PC-3 (cell line): ENCODE measurements at regions not wholly inside any gene's neighbourhood (a gene's known extent, or its start where the extent isn't known, plus 50 kb on each side); places are given as distances from the start of the nearest gene placed in this dataset.

ENCODE experiments used
- EZH2 ChIP-seq: fragments of 300-600 bp; sonication (generic); IDR thresholded peaks from one replicate; pipeline ENCODE4 v1.6.1; 2017; ENCODE audit warnings: antibody characterized with exemption, mild to moderate bottlenecking, low read length; ENCODE audit not compliant: unreplicated experiment
- TF ChIP-seq, protein P1 (sequence below): fragments of 300-600 bp; sonication (generic); conservative IDR thresholded peaks from 2 replicates; pipeline ENCODE4 v1.5.1; 2017; ENCODE audit warnings: antibody characterized with exemption, low read depth, mild to moderate bottlenecking, low read length

DNA sequence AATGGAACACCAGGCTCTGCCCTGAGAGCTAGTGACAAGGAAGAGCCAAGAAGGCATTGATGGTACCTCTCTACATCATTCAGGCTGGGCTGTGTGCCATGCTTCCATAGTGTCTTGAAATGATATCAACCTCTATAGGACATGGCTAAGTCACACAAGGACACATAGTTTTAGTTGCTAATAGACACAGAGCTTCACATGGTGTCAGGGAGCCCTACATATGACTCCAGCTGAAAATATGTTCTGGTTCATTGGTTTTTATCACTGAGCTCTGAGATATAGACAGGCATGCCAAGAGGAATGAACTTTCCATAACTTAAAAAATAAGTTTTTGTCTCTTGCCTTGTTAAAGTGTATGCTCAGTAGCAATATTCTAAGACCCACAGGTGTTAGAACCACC is 72.1 kb upstream of the PRKG2 start:
- TF ChIP-seq, protein P1, sequence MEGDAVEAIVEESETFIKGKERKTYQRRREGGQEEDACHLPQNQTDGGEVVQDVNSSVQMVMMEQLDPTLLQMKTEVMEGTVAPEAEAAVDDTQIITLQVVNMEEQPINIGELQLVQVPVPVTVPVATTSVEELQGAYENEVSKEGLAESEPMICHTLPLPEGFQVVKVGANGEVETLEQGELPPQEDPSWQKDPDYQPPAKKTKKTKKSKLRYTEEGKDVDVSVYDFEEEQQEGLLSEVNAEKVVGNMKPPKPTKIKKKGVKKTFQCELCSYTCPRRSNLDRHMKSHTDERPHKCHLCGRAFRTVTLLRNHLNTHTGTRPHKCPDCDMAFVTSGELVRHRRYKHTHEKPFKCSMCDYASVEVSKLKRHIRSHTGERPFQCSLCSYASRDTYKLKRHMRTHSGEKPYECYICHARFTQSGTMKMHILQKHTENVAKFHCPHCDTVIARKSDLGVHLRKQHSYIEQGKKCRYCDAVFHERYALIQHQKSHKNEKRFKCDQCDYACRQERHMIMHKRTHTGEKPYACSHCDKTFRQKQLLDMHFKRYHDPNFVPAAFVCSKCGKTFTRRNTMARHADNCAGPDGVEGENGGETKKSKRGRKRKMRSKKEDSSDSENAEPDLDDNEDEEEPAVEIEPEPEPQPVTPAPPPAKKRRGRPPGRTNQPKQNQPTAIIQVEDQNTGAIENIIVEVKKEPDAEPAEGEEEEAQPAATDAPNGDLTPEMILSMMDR: no peak
- no peak for TF ChIP-seq EZH2
